WTC11 (cell line): ENCODE measurements at regions not wholly inside any gene's neighbourhood (a gene's known extent, or its start where the extent isn't known, plus 50 kb on each side); places are given as distances from the start of the nearest gene placed in this dataset.

Source experiments
- ATAC-seq: fragments of 200-7000 bp; cut with Tn5 transposase; 2 replicates; pipeline ENCODE4 v1.10.0; 2021; ENCODE audit warnings: mild to moderate bottlenecking, moderate library complexity
- CTCF ChIA-PET: fragments of 300-600 bp; sonication (Branson Sonifier 250); formaldehyde crosslinking; loops from one replicate; lab custom pipeline; 2021; ENCODE audit warnings: antibody characterized with exemption; lab: Charles Lee
- POLR2A ChIA-PET: fragments of 350-600 bp; sonication (Branson Sonifier 250); formaldehyde crosslinking; loops from one replicate; lab custom pipeline; 2021; ENCODE audit warnings: antibody characterized with exemption; lab: Charles Lee
- DNase-seq: peaks from one replicate; pipeline ENCODE4 v3.0.0; 2021; ENCODE audit warnings: low spot score
- H3K27ac Mint-ChIP-seq: 2 replicates; pipeline ENCODE4 v1.8.0; 2021; ENCODE audit warnings: mixed read lengths
- H3K27me3 Mint-ChIP-seq: 2 replicates; pipeline ENCODE4 v1.8.0; 2021; ENCODE audit warnings: low read depth, mild to moderate bottlenecking, moderate library complexity, mixed read lengths
- H3K36me3 Mint-ChIP-seq: 2 replicates; pipeline ENCODE4 v1.8.0; 2021; ENCODE audit warnings: mixed read lengths
- H3K4me1 Mint-ChIP-seq: 2 replicates; pipeline ENCODE4 v1.8.0; 2022; ENCODE audit warnings: mixed read lengths
- H3K4me3 Mint-ChIP-seq: 2 replicates; pipeline ENCODE4 v1.8.0; 2021; ENCODE audit warnings: mild to moderate bottlenecking, moderate library complexity, mixed read lengths
- H3K9me3 Mint-ChIP-seq: 2 replicates; pipeline ENCODE4 v1.8.0; 2021; ENCODE audit warnings: mixed read lengths
- CREB1 ChIP-seq: sonication (generic); formaldehyde crosslinking; IDR thresholded peaks from 2 replicates; pipeline ENCODE4 v1.8.0; 2023; ENCODE audit warnings: mild to moderate bottlenecking, missing genetic modification reagents
- CTCF ChIP-seq: fragments of 200-600 bp; IDR thresholded peaks from 2 replicates; pipeline ENCODE4 v1.8.0; 2022; ENCODE audit warnings: antibody characterized with exemption
- FOXJ3 ChIP-seq: sonication (generic); formaldehyde crosslinking; IDR thresholded peaks from 2 replicates; pipeline ENCODE4 v1.9.0; 2021; ENCODE audit warnings: missing genetic modification reagents, mild to moderate bottlenecking, borderline replicate concordance
- GRHL2 ChIP-seq: fragments of 250-450 bp; sonication (Bioruptor Pico); IDR thresholded peaks from 2 replicates; pipeline ENCODE4 v1.8.0; 2022; ENCODE audit warnings: mild to moderate bottlenecking, moderate library complexity; ENCODE audit not compliant: insufficient replicate concordance, severe bottlenecking
- JAZF1 ChIP-seq: fragments of 250-450 bp; sonication (Bioruptor Pico); IDR thresholded peaks from 2 replicates; pipeline ENCODE4 v1.9.0; 2021; ENCODE audit warnings: moderate library complexity, mild to moderate bottlenecking, inconsistent platforms
- KAT7 ChIP-seq: sonication (generic); formaldehyde crosslinking; IDR thresholded peaks from 2 replicates; pipeline ENCODE4 v1.8.1; 2023; ENCODE audit warnings: missing genetic modification reagents, mild to moderate bottlenecking, borderline replicate concordance
- NFE2L1 ChIP-seq: sonication (generic); formaldehyde crosslinking; IDR thresholded peaks from 2 replicates; pipeline ENCODE4 v1.8.1; 2023; ENCODE audit warnings: missing genetic modification reagents
- NR3C1 ChIP-seq: sonication (generic); formaldehyde crosslinking; conservative IDR thresholded peaks from 2 replicates; pipeline ENCODE4 v1.8.1; 2023; ENCODE audit warnings: low read depth, mild to moderate bottlenecking, missing genetic modification reagents
- RORB ChIP-seq: fragments of 250-450 bp; sonication (Bioruptor Pico); IDR thresholded peaks from 2 replicates; pipeline ENCODE4 v1.9.0; 2021; ENCODE audit warnings: mild to moderate bottlenecking
- TEAD4 ChIP-seq: sonication (generic); formaldehyde crosslinking; IDR thresholded peaks from 2 replicates; pipeline ENCODE4 v1.8.0; 2022; ENCODE audit warnings: mild to moderate bottlenecking, missing genetic modification reagents
- ZNF138 ChIP-seq: sonication (generic); formaldehyde crosslinking; conservative IDR thresholded peaks from 2 replicates; pipeline ENCODE4 v1.8.1; 2022; ENCODE audit warnings: mild to moderate bottlenecking, moderate library complexity, missing genetic modification reagents
- ZNF219 ChIP-seq: sonication (generic); formaldehyde crosslinking; IDR thresholded peaks from 2 replicates; pipeline ENCODE4 v1.8.0; 2023; ENCODE audit warnings: missing genetic modification reagents, mild to moderate bottlenecking, borderline replicate concordance
- ZNF232 ChIP-seq: sonication (generic); formaldehyde crosslinking; IDR thresholded peaks from 2 replicates; pipeline ENCODE4 v1.8.0; 2022; ENCODE audit warnings: mild to moderate bottlenecking, missing genetic modification reagents
- ZNF263 ChIP-seq: sonication (generic); formaldehyde crosslinking; IDR thresholded peaks from 2 replicates; pipeline ENCODE4 v1.8.1; 2022; ENCODE audit warnings: low read depth, mild to moderate bottlenecking, moderate library complexity, missing genetic modification reagents
- ZNF423 ChIP-seq: fragments of 250-450 bp; sonication (Bioruptor Pico); IDR thresholded peaks from 2 replicates; pipeline ENCODE4 v2.1.2; 2022; ENCODE audit warnings: mild to moderate bottlenecking, moderate library complexity
- TF ChIP-seq, protein P1 (sequence below): fragments of 250-450 bp; sonication (Bioruptor Pico); conservative IDR thresholded peaks from 2 replicates; pipeline ENCODE4 v1.9.0; 2021; ENCODE audit warnings: mild to moderate bottlenecking
- TF ChIP-seq, protein P2 (sequence below): fragments of 250-450 bp; sonication (Bioruptor Pico); IDR thresholded peaks from 2 replicates; pipeline ENCODE4 v1.9.0; 2021; ENCODE audit warnings: mild to moderate bottlenecking, borderline replicate concordance
- TF ChIP-seq, protein P3 (sequence below): sonication (generic); formaldehyde crosslinking; IDR thresholded peaks from 2 replicates; pipeline ENCODE4 v1.8.1; 2023; ENCODE audit warnings: mild to moderate bottlenecking, missing genetic modification reagents
- TF ChIP-seq, protein P4 (sequence below): sonication (generic); formaldehyde crosslinking; conservative IDR thresholded peaks from 2 replicates; pipeline ENCODE4 v1.8.1; 2022; ENCODE audit warnings: mild to moderate bottlenecking, missing genetic modification reagents
- TF ChIP-seq, protein P5 (sequence below): sonication (generic); formaldehyde crosslinking; conservative IDR thresholded peaks from 2 replicates; pipeline ENCODE4 v1.8.1; 2023; ENCODE audit warnings: mild to moderate bottlenecking, low read depth, missing genetic modification reagents, moderate library complexity

DNA sequence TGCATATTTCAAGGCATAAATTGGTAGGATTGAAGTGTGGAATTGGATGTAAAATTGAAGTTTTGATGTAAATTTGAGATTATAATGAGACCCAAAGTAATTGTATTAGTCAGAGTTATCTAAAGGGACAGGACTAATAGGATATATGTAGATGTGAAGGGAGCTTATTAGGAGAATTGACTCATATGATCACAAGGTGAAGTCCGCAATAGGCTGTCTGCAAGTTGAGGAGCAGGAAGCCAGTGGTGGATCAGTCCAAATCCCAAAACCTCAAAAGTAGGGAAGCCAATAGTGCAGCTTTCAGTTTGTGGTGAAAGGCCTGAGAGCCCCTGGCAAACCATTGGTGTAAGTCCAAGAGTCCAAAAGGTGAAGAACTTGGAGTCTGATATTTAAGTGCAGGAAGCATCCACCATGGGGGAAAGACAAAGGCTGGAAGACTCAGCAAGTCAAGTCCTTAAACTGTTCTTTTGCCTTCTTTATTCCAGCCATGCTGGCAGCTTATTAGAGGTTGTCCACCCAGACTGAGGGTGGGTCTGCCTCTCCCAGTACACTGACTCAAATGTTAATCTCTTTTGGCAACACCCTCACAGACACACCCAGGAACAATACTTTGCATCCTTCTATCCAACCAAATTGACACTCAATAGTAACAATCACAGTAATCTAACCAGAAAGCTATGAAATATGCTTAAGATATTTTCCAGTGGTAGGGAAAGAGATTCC is 442.6 kb upstream of the PTCHD4 start:
- Mint-ChIP-seq H3K9me3 (peaks cover 8% of the 10 kb centered on the region), H3K4me1 (no peaks in the 10 kb centered on the region), H3K27me3 (no peaks in the 10 kb centered on the region; the same call in 1 of the 2 replicates), H3K4me3 (no peak overlapping the region), H3K36me3 (no peaks in the 10 kb centered on the region), H3K27ac (no peak overlapping the region)
- no peak for DNase-seq
- TF ChIP-seq FOXJ3, result no peak
- no peak for TF ChIP-seq ZNF219 (CRISPR knock-in tag)
- TF ChIP-seq ZNF138, result no peak
- no peak for TF ChIP-seq KAT7 (CRISPR knock-in tag)
- TF ChIP-seq RORB (CRISPR knock-in tag), result no peak
- TF ChIP-seq CREB1 (CRISPR knock-in tag), result no peak
- TF ChIP-seq GRHL2 (CRISPR knock-in tag), result no peak
- no peak for TF ChIP-seq NR3C1 (CRISPR knock-in tag)
- POLR2A ChIA-PET, result no interaction called here
- CTCF ChIA-PET, result no interaction called here
- ATAC-seq, result no peak

DNA sequence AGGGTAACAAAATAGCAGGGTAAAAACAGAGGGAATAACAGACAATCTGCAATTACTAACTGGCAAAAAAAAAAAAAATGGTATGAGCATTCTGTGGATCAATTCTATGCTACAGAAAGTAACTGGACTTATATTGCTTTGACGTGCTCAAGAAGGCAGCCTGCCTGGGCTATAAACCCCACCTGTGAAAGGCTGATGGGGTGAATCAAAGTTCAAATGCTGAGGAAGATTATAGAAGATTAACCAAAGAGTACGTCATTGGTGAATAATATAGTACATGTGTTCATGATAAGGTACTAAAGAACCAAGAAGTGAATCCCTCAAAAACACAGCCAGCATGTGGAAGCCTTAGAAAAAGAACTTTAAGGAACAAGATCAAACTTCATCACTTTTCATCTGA is 441.9 kb upstream of the PTCHD4 start:
- DNase-seq (no peak), ATAC-seq (no peak)
- ChIA-PET CTCF (no interaction called here), POLR2A (no interaction called here)
- Mint-ChIP-seq H3K4me1 (no peaks in the 10 kb centered on the region), H3K27me3 (no peaks in the 10 kb centered on the region; the same call in 1 of the 2 replicates), H3K4me3 (no peak overlapping the region), H3K9me3 (peaks cover 8% of the 10 kb centered on the region), H3K36me3 (no peaks in the 10 kb centered on the region), H3K27ac (no peak overlapping the region)
- TF ChIP-seq, protein P1, sequence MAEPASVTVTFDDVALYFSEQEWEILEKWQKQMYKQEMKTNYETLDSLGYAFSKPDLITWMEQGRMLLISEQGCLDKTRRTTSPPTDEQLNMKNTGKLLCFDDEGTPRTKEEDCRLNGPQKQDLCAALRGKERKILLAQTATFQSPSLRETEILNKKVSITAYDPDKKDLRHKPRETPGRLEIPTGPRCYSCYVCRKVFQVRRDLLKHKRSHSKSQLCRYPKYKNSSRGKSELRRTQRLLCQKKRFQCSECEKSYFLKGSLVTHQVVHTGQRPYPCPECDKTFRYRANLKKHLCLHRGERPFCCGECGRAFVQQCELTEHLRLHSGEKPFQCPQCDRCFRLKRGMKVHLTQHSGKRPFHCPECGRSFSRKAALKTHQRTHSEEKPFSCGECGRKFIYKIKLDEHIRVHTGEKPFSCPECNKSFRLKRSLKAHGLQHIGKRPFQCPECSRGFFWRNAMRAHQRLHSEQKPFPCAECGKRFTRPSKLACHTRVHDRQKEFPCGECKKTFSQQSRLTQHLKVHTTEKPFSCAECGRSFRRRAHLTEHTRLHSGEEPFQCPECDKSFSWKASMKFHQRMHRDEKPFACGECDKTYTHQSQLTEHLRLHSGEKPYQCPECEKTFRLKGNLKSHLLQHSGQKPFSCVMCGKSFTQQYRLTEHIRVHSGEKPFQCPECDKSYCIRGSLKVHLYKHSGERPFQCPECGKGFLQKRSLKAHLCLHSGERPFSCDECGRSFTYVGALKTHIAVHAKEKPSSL (CRISPR knock-in tag), result no peak
- no peak for TF ChIP-seq NFE2L1 (CRISPR knock-in tag)
- no peak for TF ChIP-seq JAZF1
- no peak for TF ChIP-seq ZNF423 (CRISPR knock-in tag)
- TF ChIP-seq, protein P2, sequence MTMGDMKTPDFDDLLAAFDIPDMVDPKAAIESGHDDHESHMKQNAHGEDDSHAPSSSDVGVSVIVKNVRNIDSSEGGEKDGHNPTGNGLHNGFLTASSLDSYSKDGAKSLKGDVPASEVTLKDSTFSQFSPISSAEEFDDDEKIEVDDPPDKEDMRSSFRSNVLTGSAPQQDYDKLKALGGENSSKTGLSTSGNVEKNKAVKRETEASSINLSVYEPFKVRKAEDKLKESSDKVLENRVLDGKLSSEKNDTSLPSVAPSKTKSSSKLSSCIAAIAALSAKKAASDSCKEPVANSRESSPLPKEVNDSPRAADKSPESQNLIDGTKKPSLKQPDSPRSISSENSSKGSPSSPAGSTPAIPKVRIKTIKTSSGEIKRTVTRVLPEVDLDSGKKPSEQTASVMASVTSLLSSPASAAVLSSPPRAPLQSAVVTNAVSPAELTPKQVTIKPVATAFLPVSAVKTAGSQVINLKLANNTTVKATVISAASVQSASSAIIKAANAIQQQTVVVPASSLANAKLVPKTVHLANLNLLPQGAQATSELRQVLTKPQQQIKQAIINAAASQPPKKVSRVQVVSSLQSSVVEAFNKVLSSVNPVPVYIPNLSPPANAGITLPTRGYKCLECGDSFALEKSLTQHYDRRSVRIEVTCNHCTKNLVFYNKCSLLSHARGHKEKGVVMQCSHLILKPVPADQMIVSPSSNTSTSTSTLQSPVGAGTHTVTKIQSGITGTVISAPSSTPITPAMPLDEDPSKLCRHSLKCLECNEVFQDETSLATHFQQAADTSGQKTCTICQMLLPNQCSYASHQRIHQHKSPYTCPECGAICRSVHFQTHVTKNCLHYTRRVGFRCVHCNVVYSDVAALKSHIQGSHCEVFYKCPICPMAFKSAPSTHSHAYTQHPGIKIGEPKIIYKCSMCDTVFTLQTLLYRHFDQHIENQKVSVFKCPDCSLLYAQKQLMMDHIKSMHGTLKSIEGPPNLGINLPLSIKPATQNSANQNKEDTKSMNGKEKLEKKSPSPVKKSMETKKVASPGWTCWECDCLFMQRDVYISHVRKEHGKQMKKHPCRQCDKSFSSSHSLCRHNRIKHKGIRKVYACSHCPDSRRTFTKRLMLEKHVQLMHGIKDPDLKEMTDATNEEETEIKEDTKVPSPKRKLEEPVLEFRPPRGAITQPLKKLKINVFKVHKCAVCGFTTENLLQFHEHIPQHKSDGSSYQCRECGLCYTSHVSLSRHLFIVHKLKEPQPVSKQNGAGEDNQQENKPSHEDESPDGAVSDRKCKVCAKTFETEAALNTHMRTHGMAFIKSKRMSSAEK (CRISPR knock-in tag), result no peak
- no peak for TF ChIP-seq ZNF263
- TF ChIP-seq, protein P3, sequence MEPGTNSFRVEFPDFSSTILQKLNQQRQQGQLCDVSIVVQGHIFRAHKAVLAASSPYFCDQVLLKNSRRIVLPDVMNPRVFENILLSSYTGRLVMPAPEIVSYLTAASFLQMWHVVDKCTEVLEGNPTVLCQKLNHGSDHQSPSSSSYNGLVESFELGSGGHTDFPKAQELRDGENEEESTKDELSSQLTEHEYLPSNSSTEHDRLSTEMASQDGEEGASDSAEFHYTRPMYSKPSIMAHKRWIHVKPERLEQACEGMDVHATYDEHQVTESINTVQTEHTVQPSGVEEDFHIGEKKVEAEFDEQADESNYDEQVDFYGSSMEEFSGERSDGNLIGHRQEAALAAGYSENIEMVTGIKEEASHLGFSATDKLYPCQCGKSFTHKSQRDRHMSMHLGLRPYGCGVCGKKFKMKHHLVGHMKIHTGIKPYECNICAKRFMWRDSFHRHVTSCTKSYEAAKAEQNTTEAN (CRISPR knock-in tag), result no peak

- ChIA-PET POLR2A (no interaction called here), CTCF (no interaction called here)
- peaks cover 16% of the 10 kb centered on the region for H3K9me3 Mint-ChIP-seq
- H3K4me3 Mint-ChIP-seq, result no peak overlapping the region
- no peak for DNase-seq
- no peaks in the 10 kb centered on the region; the same call in 1 of the 2 replicates for H3K27me3 Mint-ChIP-seq
- H3K36me3 Mint-ChIP-seq, result 0 out of 2 replicates have a peak, but pooled peaks cover 3% of the 10 kb centered on the region
- H3K27ac Mint-ChIP-seq, result no peak overlapping the region
- no peaks in the 10 kb centered on the region for H3K4me1 Mint-ChIP-seq
- ATAC-seq, result no peak
- TF ChIP-seq, protein P4, sequence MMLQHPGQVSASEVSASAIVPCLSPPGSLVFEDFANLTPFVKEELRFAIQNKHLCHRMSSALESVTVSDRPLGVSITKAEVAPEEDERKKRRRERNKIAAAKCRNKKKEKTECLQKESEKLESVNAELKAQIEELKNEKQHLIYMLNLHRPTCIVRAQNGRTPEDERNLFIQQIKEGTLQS (CRISPR knock-in tag), result no peak
- TF ChIP-seq, protein P5, sequence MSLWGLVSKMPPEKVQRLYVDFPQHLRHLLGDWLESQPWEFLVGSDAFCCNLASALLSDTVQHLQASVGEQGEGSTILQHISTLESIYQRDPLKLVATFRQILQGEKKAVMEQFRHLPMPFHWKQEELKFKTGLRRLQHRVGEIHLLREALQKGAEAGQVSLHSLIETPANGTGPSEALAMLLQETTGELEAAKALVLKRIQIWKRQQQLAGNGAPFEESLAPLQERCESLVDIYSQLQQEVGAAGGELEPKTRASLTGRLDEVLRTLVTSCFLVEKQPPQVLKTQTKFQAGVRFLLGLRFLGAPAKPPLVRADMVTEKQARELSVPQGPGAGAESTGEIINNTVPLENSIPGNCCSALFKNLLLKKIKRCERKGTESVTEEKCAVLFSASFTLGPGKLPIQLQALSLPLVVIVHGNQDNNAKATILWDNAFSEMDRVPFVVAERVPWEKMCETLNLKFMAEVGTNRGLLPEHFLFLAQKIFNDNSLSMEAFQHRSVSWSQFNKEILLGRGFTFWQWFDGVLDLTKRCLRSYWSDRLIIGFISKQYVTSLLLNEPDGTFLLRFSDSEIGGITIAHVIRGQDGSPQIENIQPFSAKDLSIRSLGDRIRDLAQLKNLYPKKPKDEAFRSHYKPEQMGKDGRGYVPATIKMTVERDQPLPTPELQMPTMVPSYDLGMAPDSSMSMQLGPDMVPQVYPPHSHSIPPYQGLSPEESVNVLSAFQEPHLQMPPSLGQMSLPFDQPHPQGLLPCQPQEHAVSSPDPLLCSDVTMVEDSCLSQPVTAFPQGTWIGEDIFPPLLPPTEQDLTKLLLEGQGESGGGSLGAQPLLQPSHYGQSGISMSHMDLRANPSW (CRISPR knock-in tag), result no peak
- TF ChIP-seq CTCF (no peak), ZNF232 (CRISPR knock-in tag) (no peak), TEAD4 (CRISPR knock-in tag) (no peak)
These were observed 439.6 kb upstream of the PTCHD4 start for GRCh38 chr6:48550603-48551002.
